NCI-H1417 treated with DMSO at 0.1 percent for 48 hours (cell line): ENCODE measurements at regions not wholly inside any gene's neighbourhood (a gene's known extent, or its start where the extent isn't known, plus 50 kb on each side); places are given as distances from the start of the nearest gene placed in this dataset.
"Not testable (repeated sequence)": the region's sequence is repeated elsewhere in the genome, so short reads cannot be mapped to it uniquely, and the experiment has no call there.

ENCODE experiments used
- DNase-seq: peaks from one replicate; lab custom pipeline; 2025; lab: John Stamatoyannopoulos, UW

GRCh38 chr7:149930374-149931068 lies 56.8 kb downstream of the ATP6V0E2 start:
- not testable (repeated sequence) for DNase-seq

DNA sequence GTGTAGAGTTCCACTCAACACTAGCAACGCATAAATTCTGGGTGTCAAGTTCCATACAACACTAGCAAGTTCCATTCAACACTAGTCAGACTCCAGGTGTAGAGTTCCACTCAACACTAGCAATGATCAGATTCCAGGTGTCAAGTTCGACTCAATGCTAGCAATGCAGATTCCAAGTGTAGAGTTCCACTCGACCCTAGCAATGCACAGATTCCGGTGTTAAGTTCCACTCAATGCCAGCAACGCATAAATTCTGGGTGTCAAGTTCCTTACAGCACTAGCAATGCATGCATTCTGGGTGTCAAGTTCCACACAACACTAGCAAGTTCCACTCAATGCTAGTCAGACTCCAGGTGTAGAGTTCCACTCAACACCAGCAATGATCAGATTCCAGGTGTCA lies 60.0 kb downstream of the ATP6V0E2 start:
- not testable (repeated sequence) for DNase-seq

DNA sequence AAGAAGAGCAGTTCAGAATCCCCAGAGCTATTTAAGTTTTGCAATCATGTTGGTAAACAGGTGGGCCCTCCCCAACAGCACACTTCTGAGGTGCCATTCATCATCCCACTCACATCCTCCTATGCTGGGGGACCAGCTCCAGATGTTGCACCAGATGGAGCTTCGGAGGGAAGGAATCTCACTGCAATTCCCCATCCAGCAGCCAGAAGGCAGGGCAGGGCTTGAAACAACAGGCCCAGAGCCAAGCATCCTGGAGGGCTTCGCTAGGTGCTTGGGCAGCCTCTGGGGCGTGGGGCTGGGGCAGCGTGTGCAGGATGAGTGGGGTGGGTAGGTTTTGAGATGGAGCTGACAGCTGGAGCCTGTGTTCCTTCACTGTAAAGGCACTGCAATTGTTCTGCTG lies 73.6 kb downstream of the ATP6V0E2 start:
- not testable (repeated sequence) for DNase-seq

GRCh38 chr7:149948444-149948843 lies 74.7 kb downstream of the ATP6V0E2 start:
- not testable (repeated sequence) for DNase-seq

GRCh38 chr7:149949863-149950577 lies 76.3 kb downstream of the ATP6V0E2 start:
- DNase-seq: not testable (repeated sequence)

- not testable (repeated sequence) for DNase-seq
Measured at GRCh38 chr7:149950578-149950924, 76.8 kb downstream of the ATP6V0E2 start.

- not testable (repeated sequence) for DNase-seq
Measured at GRCh38 chr7:149951579-149951978, 77.8 kb downstream of the ATP6V0E2 start.

- not testable (repeated sequence) for DNase-seq
Measured at GRCh38 chr7:149958880-149959279, 85.1 kb downstream of the ATP6V0E2 start.

GRCh38 chr7:149960863-149961262 lies 87.1 kb downstream of the ATP6V0E2 start:
- not testable (repeated sequence) for DNase-seq

DNA sequence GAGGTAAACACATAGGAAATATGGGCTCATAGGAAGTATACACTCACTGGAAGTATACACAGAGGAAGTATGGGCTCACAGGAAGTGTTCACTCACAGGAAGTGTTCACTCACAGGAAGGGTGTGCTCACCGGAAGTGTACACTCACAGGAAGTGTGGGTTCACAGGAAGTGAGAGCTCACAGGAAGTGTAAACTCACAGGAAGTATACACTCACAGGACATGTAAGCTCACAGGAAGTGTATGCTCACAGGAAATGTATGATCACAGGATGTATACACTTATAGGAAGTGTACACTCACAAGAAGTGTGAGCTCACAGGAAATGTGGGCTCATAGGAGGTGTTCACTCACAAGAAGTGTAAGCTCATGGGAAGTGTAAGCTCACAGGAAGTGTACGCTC lies 88.1 kb downstream of the ATP6V0E2 start:
- DNase-seq: not testable (repeated sequence)

DNA sequence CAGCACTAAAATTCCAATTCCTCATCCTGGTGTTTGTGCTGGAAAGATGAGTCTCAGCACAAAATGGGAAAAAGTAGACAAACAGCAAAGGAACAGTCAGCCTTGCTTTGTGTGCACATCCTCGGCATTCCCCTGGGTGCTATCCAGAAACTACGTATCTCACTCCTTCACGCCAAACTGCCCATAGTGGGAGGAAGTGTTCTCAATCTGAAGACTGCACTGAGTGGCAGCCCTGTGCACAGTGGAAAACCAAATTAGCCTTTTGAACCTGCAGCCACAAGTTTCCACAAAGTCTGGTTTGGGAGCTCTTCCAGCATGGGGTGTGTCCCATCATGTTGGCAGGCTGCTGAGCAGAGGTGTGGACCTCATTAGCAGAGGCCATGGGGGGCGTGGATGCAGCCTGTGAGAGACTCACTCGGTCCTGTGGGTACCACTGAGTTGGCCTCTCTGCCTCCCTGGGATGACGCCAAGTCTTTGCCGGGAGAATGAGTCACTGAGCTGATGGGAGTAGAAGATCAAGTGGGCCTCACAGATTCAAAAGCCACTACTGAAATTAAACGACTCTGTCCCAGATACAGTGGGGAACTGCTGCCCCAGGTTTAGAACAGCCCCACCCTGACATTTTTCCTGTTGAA lies 89.0 kb downstream of the ATP6V0E2 start:
- not testable (repeated sequence) for DNase-seq

GRCh38 chr7:149963985-149964384 lies 90.2 kb downstream of the ATP6V0E2 start:
- not testable (repeated sequence) for DNase-seq

DNA sequence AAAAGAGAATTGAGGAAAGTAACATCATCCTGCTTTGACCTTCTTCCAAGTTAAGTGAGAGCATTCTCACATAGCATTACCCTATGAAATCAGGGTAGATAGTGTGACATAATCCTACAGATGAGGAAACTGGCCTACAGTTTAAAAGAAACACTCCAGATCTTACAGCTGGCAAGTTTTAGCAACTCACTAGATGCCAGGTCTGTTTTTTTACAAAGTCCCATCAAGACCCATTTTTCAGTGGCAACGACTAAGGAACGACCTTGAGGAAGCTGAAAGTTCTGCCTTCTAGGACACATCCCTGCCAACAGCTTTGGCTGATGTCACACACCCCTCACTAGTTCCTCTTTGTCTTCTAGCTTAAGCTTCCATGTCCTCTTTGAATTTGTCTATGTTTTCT lies 92.7 kb downstream of the ATP6V0E2 start:
- not testable (repeated sequence) for DNase-seq

DNA sequence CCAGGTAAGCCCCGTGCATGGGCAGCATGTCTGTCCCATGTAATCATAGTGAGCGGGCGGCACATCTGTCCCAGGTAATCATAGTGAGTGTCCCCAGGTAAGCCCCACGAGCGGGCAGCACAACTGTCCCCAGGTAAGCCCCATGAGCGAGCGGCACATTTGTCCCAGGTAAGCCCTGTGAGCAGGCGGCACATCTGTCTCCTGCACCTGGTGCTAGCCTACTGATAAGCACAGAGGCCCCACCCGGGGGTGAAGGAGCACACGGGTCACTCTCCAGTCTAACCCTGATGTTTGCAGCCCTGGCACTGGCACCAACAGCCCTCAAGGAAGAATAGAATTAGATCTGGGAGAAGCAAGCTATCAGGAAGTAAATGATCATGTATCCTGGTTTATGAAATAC lies 99.2 kb downstream of the ATP6V0E2 start:
- DNase-seq: not testable (repeated sequence)

- not testable (repeated sequence) for DNase-seq
Measured at GRCh38 chr7:149973681-149974080, 99.9 kb downstream of the ATP6V0E2 start.

DNA sequence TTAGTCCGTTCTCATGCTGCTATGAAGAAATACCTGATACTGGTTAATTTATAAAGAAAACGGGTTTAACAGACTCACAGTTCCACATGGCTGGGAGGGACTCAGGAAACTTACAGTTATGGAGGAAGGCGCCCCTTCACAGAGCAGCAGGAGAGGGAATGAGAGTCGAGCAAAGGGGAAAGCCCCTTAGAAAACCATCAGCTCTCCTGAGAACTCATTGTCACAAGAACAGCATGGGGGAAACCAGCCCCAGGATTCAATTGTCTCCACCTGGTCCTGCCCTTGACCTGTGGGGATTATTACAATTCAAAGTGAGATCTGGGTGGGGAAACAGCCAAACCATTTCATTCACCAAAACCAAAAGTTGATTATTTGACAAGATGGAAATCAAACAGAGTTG lies 101.8 kb downstream of the ATP6V0E2 start:
- not testable (repeated sequence) for DNase-seq

GRCh38 chr7:149978537-149978936 lies 104.8 kb downstream of the ATP6V0E2 start:
- not testable (repeated sequence) for DNase-seq

GRCh38 chr7:149978944-149979343 lies 105.2 kb downstream of the ATP6V0E2 start:
- DNase-seq: not testable (repeated sequence)

GRCh38 chr7:149982537-149983112 lies 108.9 kb downstream of the ATP6V0E2 start:
- not testable (repeated sequence) for DNase-seq

- not testable (repeated sequence) for DNase-seq
Measured at GRCh38 chr7:149986866-149987265, 113.1 kb downstream of the ATP6V0E2 start.

GRCh38 chr7:149991652-149992302 lies 118.0 kb downstream of the ATP6V0E2 start:
- DNase-seq: not testable (repeated sequence)

DNA sequence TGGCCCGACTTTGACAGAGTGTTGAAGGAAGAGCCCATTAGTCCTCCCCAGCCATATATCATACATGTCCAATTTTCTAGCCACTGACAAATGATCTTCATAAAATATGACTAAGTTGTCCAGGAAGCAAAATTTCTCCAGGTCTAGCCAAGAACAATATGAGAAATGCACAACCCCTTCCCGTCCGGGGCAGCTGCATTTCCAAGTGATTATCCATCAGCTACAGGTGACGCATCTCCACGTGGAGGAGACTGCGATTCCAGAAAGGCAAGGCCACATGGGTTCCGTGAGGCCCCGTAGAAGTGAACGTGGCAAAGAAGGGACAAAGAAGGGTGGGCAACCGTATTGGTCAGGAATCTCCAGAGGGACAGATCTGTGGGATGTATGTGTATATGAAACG lies 118.6 kb downstream of the ATP6V0E2 start:
- DNase-seq: not testable (repeated sequence)
